Right lobe of liver (tissue), 4 donors: ENCODE measurements at regions not wholly inside any gene's neighbourhood (a gene's known extent, or its start where the extent isn't known, plus 50 kb on each side); places are given as distances from the start of the nearest gene placed in this dataset.

Source experiments
- CTCF ChIP-seq, 4 donors: fragments of 200-600 bp in 3 of 4; fragments of 450-650 bp in 1 of 4; IDR thresholded peaks; one replicate each; pipeline versions ENCODE4 v1.5.1 to v1.8.0; 2016 to 2022; ENCODE audit warnings: antibody characterized with exemption in 4 of 4, mild to moderate bottlenecking in 2 of 4
- POLR2A ChIP-seq: fragments of 450-650 bp; IDR thresholded peaks from one replicate; pipeline ENCODE4 v1.6.1; 2017; ENCODE audit warnings: antibody characterized with exemption, mild to moderate bottlenecking
- donor health status: DM: no; HTN: no; CAD: no.
- donor health status: DM: no; HTN: no; CAD: no.
- donor health status: DM: no; HTN: yes; CAD: no.

GRCh38 chr9:1647776-1648175 is 367.4 kb upstream of the SMARCA2 start:
- TF ChIP-seq CTCF (IDR thresholded peaks at IDR 0.05) (no peak), POLR2A (no peak)
